GM15510 (cell line): ENCODE measurements at regions not wholly inside any gene's neighbourhood (a gene's known extent, or its start where the extent isn't known, plus 50 kb on each side); places are given as distances from the start of the nearest gene placed in this dataset.

Experiments
- POLR2A ChIP-seq: IDR thresholded peaks from 3 replicates; pipeline ENCODE4 v1.6.1; 2011; ENCODE audit warnings: borderline replicate concordance; ENCODE audit not compliant: insufficient read length; ENCODE audit errors: extremely low read depth

DNA sequence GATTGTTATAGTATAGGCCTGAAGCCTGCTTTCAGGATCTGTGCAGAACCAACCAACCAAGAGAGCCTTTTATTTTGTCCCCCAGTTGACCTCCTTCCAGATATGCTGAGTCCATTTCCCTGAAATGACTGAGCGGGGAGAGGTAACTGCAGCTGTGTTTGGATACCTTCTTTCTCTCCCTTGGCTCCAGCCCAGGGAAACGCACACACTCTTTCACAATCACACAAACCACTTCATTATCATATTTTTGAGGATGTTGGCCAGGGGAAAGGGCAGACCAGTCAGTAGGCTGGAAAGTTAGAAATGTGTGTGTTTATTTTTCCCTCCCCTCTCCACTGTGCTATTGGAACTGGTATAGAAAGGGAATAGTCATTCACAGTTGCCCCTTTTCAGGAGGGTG, 417.7 kb upstream of the TBL1XR1 start:
- TF ChIP-seq POLR2A: no peak

DNA sequence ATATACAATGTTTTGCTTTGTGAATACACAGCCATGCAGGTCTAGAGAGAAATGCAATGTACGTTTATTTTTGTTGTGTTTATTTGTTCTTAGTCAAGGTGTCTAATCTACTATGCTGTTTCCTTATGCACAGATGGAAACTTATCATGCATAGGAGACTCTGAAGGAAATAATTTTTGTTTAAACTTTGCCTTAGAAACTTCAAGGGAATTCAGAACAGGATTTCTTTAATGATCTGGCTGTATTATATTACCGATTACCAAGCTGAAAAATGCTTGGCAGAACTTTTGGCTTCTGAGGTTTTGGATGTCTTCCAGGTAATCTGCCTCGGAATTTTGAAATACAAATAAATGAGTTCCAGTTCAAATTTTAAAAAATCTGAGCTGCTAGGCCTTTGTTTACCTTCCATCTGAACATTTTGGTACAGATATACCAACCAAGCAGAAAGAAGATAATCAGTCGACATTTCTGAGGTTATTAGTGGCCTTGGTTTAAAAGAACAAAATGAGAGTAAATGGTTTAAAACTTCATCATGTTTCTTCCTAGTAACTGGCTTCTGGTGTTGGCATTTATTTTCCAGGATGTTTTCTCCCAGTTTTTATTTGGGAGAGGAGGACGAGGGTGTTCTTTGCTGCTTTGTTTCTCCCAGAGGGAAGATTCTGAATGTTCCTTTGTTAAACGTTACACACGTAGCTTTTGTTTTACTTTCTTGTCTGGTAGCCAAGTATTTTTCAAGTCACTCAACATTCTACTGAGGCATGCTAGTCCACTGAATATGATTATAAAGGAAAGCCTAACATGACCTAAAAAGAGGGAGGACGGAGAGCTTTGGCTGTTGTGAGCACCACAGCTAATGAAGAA, 421.8 kb upstream of the TBL1XR1 start:
- no peak for TF ChIP-seq POLR2A

DNA sequence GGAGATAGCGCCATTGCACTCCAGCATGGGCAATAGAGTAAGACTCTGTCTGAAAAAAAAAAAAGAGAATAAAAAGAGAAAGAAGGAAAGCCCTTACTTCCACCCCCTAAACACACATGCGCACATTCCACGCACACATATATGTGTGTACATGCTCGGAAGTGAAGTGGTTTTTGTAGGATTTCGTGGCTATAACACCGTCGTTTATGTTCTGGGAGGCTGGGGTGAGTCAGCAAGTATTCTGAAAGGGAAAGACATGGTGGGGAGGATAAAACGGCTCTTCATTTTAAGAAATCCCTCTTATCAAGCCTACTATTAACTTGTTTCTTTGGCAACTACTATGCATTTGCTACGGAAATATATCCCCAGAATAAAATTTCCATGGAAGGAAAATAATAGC, 422.8 kb upstream of the TBL1XR1 start:
- TF ChIP-seq POLR2A: no peak

DNA sequence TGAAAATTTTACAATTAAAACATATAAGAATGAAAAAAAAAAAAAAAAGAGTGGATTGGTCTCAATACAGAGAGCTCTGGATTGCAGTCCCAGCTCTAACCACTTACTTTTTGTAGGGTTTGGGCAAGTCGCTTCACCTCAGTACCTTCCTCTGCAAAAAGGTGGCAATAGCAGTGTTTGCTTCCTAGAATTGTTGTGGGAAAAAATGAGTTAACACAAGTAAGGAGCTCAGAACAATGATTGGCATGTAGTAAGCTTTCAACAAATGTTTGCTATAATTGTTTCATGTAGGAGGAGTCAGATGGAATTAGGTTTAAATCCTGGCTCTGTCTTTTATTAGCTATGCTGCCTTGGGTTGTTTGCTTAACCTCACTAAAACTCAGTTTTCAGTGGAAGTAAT, 425.2 kb upstream of the TBL1XR1 start:
- no peak for TF ChIP-seq POLR2A

DNA sequence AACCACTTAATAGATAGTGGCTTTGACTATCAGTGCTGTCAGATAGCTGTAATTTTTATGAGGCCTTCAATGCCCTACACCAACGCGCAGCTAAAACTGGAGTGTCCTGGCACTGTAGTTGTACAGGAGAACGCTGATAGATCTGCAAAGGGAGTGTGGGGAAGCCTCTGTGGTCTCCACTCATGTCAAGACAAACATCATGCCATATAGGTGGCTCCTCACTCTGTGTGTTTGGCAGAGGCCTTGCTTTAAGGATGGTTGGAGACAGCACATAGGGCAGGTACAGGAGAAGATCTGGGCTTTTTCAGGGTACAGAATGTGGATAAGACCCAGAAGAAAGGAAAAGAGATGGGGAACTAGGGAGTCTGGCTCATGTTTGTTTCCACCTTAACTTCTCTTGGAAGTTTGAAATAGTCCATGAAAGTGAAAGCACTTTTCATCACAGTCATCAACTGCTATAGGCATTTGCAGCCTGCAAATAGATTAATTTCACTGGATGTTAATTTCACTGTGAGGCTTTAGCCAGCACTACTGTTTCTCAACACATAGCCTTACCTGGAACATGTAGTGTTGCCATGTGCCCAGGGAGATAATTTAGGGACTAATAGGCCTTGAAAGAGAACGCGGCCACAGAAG, 425.8 kb upstream of the TBL1XR1 start:
- TF ChIP-seq POLR2A: no peak

DNA sequence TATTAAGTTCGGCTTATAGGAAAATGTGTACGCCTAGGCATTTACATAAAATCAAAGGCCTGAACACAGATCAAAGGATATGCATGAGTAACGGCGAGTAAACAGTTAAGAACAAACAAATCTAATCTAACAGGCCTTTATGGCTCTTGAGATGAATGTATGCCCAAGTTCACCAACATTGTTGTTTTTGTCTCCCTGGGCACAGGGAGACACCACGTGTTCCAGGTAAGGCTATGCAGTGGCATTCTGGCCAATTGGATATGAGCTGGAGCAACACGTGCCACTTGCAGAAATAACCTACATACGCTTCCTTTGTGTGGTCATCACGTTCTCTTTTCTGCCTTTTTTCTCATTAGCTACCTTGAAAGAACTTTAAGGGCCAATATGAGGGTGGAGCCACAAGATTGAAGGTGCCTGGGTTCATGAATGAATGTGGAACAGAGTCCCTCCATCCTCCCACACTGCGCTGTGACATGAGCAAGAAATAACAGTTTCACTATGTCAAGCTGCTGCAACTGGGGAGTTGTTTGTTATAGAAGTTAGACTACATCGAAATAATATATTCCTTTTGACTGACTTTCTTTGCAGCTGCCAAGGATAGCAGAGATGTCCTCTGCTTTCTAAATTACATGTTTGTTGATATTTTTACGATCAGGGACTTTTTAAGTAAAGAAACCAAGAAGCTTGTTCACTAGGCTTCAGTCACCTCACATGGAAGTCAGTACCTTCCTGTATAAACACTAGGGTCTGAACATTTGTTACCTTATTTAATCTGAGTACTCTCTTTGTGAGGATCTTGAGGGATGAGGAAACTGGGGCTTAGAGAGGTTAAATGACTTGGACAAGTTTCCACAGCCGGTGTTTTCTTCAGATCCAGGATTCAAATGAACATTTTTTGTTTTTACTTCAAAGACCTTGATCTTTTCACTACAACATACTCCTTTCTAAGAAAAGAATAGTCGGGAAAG, 427.5 kb upstream of the TBL1XR1 start:
- no peak for TF ChIP-seq POLR2A

DNA sequence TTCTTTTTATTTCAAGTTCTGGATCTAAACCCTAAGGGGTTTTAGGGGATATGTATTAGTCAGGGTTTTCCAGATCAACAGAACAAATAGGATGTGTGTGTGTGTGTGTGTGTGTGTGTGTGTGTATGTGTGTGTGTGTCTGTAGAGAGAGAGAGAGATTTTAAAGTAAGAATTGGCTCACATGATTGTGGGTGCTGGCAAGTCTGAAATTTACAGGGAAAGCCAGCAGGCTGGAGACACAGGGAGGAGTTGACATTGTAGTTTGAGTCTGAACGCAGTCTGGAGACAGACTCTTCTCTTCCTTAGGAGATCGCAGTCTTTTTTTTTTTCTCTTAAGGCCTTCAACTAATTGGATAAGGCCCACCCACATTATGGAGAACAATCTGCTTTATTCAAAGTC, 428.8 kb upstream of the TBL1XR1 start:
- no peak for TF ChIP-seq POLR2A

DNA sequence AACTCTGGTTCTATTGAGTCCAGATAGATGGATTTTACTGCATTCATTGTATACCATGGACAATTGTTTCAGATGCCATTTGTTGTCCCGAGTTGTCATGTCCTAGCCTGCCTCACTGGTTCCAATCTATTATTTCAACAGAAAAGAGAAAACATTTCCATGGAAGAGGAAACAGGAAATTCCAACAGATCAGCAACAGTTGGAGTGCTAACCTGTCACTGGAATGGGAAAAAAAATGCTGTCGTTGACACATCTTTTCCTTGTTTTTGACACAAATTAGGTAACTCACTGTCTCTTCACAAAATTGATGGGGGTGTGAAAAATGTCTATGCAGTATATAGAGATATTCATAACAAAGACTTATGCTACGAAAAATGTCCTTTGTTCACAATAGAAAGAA, 432.0 kb upstream of the TBL1XR1 start:
- TF ChIP-seq POLR2A: no peak

DNA sequence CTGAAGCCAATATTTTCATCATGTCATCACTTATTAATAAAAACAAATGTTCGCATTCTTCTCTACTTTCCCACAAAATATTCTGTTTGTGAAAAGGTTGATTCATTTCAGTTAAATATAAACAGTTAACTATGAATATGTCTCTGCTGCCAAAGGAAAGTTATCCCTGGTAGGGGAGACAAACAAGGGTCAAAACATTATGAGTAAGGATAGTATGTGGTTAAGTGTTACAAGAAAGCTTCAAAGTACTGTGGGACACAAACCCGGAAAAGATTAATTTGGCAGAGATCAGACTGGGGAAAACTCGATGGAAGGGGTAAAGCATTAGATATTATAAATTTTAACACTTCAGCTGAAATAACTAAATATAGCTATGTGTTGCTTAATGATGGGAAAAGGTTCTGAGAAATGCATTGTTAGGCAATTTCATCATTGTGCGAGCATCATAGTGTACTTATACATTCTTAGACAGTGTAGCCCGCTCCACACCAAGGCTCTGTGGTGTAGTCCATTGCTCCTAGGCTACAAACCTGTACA, 436.5 kb upstream of the TBL1XR1 start:
- TF ChIP-seq POLR2A: no peak

DNA sequence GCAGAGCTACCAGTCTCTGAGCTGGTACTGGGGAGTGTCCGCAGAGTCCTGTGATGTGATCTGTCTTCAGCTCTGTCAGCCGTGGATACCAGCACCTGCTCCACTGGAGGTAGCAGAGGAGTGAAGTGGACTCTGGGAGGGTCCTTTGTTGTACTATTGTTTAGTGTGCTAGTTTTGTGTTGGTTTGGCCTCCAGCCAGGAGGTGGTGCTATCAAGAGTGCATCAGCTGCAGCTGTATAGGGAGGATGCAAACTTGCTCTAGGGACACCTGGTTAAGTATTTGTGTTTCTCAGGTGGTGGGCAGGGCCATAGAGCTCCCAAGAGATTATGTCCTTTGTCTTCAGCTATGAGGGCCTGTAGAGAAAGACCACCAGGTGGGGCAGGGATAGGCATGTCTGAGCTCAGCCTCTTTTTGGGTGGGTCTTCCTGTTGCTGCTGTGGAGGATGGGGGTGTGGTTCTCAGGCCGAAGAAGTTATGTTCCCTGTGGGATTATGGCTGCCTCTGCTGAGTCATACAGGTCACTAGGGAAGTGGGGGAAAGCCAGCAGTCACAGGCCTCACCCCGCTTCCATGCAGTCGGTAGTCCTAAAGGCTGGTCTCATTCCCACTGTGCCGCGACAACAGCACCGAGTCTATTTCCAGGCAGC, 443.2 kb upstream of the TBL1XR1 start:
- TF ChIP-seq POLR2A: no peak

DNA sequence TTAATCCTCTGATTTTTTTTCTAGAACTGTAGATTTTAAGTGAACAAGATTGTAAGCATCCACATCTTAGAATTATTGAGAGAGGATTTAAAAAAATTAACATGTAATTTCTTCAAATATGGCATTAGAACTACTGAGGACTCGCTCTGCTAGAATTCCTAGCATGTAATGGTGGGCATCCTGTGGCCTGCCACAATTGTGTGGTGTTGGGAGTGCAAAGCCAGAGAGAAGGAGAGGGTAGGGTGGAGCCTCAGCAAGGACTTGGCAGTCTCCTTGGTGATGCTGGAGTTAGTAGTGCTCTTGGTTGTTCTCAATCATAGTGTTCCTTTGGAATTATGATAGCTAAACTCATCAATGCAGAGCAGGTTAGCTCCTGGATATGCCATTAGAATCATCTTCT, 443.9 kb upstream of the TBL1XR1 start:
- no peak for TF ChIP-seq POLR2A

DNA sequence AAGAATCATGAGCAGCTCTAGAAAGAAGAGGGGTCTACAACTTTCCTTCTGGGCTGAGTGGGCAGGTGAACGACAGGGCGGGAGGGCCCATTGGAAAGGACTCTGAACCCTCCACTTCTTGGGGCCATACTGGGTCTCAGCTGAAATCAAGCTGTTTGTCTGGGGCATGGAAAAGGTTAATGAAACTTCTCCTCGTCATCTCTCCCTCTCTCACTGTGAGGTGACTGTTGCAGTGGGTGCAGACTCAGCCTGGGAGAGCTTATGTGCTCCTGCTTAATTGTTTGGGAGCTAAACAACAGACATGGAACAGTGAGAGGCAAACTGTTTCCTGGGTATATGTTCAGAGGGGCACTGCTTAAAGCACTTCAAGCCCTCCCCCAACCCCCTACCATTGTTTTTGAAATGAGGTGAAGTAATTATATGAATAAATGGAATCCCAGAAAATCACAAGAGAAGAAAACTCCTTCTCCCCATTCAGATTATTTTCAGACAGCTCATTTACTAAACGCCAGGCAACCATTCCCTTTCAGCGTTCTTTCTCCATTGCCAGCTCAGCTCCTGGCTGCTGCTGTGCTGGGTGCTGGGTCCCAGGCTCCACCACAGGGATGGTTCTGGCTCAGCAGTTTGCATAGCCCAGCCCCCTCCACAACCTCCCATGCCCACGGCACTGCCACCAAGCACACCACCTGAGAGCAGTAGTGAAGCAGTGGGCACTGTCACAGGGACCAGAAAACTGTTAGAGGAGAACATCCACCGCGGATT, 444.9 kb upstream of the TBL1XR1 start:
- TF ChIP-seq POLR2A: no peak

DNA sequence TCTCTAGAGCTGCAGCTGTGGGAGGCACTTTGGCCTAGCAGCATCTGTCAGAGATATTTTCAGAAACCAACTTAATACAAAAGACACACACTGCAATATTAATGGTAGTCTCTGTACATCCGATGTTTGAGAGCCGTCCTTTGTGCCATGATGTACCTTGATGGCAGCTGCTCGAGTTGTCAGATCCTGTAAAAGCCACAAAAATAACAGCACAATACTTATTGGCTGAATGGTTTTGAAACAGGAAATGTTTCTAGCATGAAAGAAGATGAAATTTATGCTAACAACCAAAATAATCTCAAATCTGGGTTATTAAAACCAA, 445.5 kb upstream of the TBL1XR1 start:
- TF ChIP-seq POLR2A: no peak

DNA sequence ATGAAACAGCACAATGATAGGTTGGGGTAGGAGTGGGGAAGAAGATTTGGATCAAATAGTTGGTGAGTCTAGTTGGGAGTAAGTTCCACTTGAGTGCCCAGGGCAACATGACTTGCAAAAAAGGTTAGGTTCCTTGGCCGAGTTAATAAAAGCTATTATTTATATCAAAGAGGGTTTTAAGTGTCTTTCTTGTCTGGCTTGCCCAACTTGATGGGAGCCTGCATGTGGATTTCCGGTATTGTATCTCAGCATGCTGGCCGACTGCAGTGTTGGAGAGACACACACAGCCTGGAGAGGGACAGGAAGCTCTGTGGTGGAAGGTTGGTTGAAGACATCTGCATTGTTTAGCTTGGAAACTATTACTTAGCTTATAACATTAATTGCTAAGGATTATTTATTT, 449.5 kb upstream of the TBL1XR1 start:
- no peak for TF ChIP-seq POLR2A
